ENCODE measurements at regions not wholly inside any gene's neighbourhood (a gene's known extent, or its start where the extent isn't known, plus 50 kb on each side); places are given as distances from the start of the nearest gene placed in this dataset.
A peak's percentile ranks its signal among the peaks of the same experiment; 100 is the strongest.

- TF ChIP-seq, protein P1, sequence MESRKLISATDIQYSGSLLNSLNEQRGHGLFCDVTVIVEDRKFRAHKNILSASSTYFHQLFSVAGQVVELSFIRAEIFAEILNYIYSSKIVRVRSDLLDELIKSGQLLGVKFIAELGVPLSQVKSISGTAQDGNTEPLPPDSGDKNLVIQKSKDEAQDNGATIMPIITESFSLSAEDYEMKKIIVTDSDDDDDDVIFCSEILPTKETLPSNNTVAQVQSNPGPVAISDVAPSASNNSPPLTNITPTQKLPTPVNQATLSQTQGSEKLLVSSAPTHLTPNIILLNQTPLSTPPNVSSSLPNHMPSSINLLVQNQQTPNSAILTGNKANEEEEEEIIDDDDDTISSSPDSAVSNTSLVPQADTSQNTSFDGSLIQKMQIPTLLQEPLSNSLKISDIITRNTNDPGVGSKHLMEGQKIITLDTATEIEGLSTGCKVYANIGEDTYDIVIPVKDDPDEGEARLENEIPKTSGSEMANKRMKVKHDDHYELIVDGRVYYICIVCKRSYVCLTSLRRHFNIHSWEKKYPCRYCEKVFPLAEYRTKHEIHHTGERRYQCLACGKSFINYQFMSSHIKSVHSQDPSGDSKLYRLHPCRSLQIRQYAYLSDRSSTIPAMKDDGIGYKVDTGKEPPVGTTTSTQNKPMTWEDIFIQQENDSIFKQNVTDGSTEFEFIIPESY (IDR thresholded peaks at IDR 0.05; ENCODE audit: borderline replicate concordance, low read depth) = no peak
- TF ChIP-seq GABPA (IDR thresholded peaks at IDR 0.05; ENCODE audit: low read depth) = no peak
- TF ChIP-seq TCF12 (IDR thresholded peaks at IDR 0.05) = no peak
- TF ChIP-seq, protein P2, sequence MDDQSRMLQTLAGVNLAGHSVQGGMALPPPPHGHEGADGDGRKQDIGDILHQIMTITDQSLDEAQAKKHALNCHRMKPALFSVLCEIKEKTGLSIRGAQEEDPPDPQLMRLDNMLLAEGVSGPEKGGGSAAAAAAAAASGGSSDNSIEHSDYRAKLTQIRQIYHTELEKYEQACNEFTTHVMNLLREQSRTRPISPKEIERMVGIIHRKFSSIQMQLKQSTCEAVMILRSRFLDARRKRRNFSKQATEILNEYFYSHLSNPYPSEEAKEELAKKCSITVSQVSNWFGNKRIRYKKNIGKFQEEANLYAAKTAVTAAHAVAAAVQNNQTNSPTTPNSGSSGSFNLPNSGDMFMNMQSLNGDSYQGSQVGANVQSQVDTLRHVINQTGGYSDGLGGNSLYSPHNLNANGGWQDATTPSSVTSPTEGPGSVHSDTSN (IDR thresholded peaks at IDR 0.05) = no peak
- TF ChIP-seq MEF2A (IDR thresholded peaks at IDR 0.05; ENCODE audit: borderline replicate concordance, low read depth) = no peak
- no peak for TF ChIP-seq CHD2 (IDR thresholded peaks at IDR 0.05; ENCODE audit: low read length, partially characterized antibody)
- TF ChIP-seq ELF1 (IDR thresholded peaks at IDR 0.05) = no peak
- no peak for TF ChIP-seq RCOR1 (IDR thresholded peaks at IDR 0.05; ENCODE audit: low read length)
- no peak for TF ChIP-seq YY1 (IDR thresholded peaks at IDR 0.05; ENCODE audit: low read depth)
- no peak for TF ChIP-seq TAF1 (IDR thresholded peaks at IDR 0.05; ENCODE audit: borderline replicate concordance, low read depth, low read length)
These were observed 1113.2 kb downstream of the IGSF11 start (continued) for GRCh38 chr3:117921411-117921810.

GRCh38 chr3:117922039-117922438 is 1112.6 kb downstream of the IGSF11 start:
- Histone ChIP-seq H3K4me2 (no peak overlapping the region), H3K79me2 (ENCODE audit: insufficient read depth) (no peaks in the 10 kb centered on the region), H3K9ac (no peak overlapping the region), H3F3A (replicated peaks; ENCODE audit: insufficient read depth) (no peaks in the 10 kb centered on the region), H3K4me1 (ENCODE audit: control insufficient read depth in 1 of 2, insufficient read depth in 2 of 2, low read depth in 1 of 2, low read length in 1 of 2) (peaks cover 0 to 30% of the 10 kb centered on the region in 2 experiments; a peak in 3 of 4 replicates), H3K27ac (ENCODE audit: low read depth in 2 of 2, low read length in 1 of 2) (peak overlapping the region in 1 of 2 experiments; percentile 74; a peak in 2 of 4 replicates), H3K9me2 (no peaks in the 10 kb centered on the region), H3K9me3 (no peaks in the 10 kb centered on the region), H2AFZ (ENCODE audit: low read depth) (no peak overlapping the region), H3K4me3 (ENCODE audit: low read depth in 2 of 2, low read length in 1 of 2) (no peak overlapping the region), H3K36me3 (replicated peaks in 1 of 2; ENCODE audit: control insufficient read depth in 1 of 2, insufficient read depth in 2 of 2, low read length in 1 of 2) (no peaks in the 10 kb centered on the region), H3K27me3 (ENCODE audit: insufficient read depth) (no peaks in the 10 kb centered on the region), H4K20me1 (ENCODE audit: insufficient read depth) (no peaks in the 10 kb centered on the region)
- TF ChIP-seq POLR2AphosphoS5 (IDR thresholded peaks at IDR 0.05; ENCODE audit: low read depth, low read length) (no peak), TEAD4 (IDR thresholded peaks at IDR 0.05; ENCODE audit: borderline replicate concordance, insufficient read depth) (no peak), IRF3 (IDR thresholded peaks at IDR 0.05; ENCODE audit: low read depth, low read length) (no peak), GABPA (IDR thresholded peaks at IDR 0.05; ENCODE audit: low read depth) (no peak), GATA2 (CRISPR knock-in tag; IDR thresholded peaks at IDR 0.05) (no peak), EP300 (IDR thresholded peaks at IDR 0.05; ENCODE audit: borderline replicate concordance in 1 of 2, low read depth in 1 of 2, low read length in 1 of 2) (peak in 1 of 2 experiments; percentile 76; a peak in 2 of 4 replicates), CHD2 (IDR thresholded peaks at IDR 0.05; ENCODE audit: low read length, partially characterized antibody) (no peak), EZH2phosphoT487 (IDR thresholded peaks at IDR 0.05; ENCODE audit: borderline replicate concordance, low read depth) (no peak), RXRA (IDR thresholded peaks at IDR 0.05; ENCODE audit: borderline replicate concordance, low read depth) (no peak), NRF1 (IDR thresholded peaks at IDR 0.05; ENCODE audit: low read depth, low read length) (no peak), ELF1 (IDR thresholded peaks at IDR 0.05) (no peak), NFIC (IDR thresholded peaks at IDR 0.05; ENCODE audit: borderline replicate concordance) (no peak), RCOR1 (IDR thresholded peaks at IDR 0.05; ENCODE audit: low read length) (0 out of 2 replicates have a peak, but pooled peaks have one; percentile 15), RAD21 (IDR thresholded peaks at IDR 0.05; ENCODE audit: low read length) (peak; percentile 15; the same call in 1 of the 2 replicates), MXI1 (IDR thresholded peaks at IDR 0.05; ENCODE audit: low read depth, low read length) (peak; percentile 22; the same call in 1 of the 2 replicates)
- TF ChIP-seq, protein P3, sequence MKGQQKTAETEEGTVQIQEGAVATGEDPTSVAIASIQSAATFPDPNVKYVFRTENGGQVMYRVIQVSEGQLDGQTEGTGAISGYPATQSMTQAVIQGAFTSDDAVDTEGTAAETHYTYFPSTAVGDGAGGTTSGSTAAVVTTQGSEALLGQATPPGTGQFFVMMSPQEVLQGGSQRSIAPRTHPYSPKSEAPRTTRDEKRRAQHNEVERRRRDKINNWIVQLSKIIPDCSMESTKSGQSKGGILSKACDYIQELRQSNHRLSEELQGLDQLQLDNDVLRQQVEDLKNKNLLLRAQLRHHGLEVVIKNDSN (IDR thresholded peaks at IDR 0.05; ENCODE audit: borderline replicate concordance, low read depth) = no peak
- ChIA-PET POLR2A (interaction anchor here (0.5 to 1.4 kb wide), 2 partner anchors 11 to 75 kb away, joined by 3 to 8 read pairs; no protein-coding TSS in a partner anchor), CTCF (interaction anchor here (1.0 to 4.8 kb wide), 3 partner anchors 19 to 1151 kb away, joined by 3 to 21 read pairs (median 3); no protein-coding TSS in a partner anchor)
- no peak for DNase-seq
- WGBS (ENCODE audit: low lambda C conversion rate) = 55% methylated on average over 4 of the region's 4 CpGs
